Mesothelial cell of epicardium (in vitro differentiated cells): ENCODE measurements at regions not wholly inside any gene's neighbourhood (a gene's known extent, or its start where the extent isn't known, plus 50 kb on each side); places are given as distances from the start of the nearest gene placed in this dataset.

Experiments used
- DNase-seq, 2 experiments: peaks; one replicate each; pipeline ENCODE4 v3.0.0; 2021; ENCODE audit warnings: low spot score in 2 of 2; ENCODE audit not compliant: unreplicated experiment in 2 of 2
- H3K27ac Mint-ChIP-seq: 2 replicates; pipeline ENCODE4 v1.8.0; 2021; ENCODE audit warnings: mixed read lengths
- H3K27me3 Mint-ChIP-seq: 2 replicates; pipeline ENCODE4 v1.8.0; 2021; ENCODE audit warnings: low read depth, mixed read lengths
- H3K36me3 Mint-ChIP-seq: 2 replicates; pipeline ENCODE4 v1.8.0; 2021; ENCODE audit warnings: mixed read lengths
- H3K4me1 Mint-ChIP-seq: 2 replicates; pipeline ENCODE4 v1.8.0; 2021; ENCODE audit warnings: mixed read lengths
- H3K4me3 Mint-ChIP-seq: 2 replicates; pipeline ENCODE4 v1.8.0; 2021; ENCODE audit warnings: mild to moderate bottlenecking, moderate library complexity, mixed read lengths
- H3K9me3 Mint-ChIP-seq: 2 replicates; pipeline ENCODE4 v1.8.0; 2021; ENCODE audit warnings: mixed read lengths
- TF ChIP-seq, protein P1 (sequence below): fragments of 200-600 bp; sonication (generic); IDR thresholded peaks from one replicate; pipeline ENCODE4 v1.5.0; 2021; ENCODE audit warnings: antibody characterized with exemption; ENCODE audit not compliant: unreplicated experiment

DNA sequence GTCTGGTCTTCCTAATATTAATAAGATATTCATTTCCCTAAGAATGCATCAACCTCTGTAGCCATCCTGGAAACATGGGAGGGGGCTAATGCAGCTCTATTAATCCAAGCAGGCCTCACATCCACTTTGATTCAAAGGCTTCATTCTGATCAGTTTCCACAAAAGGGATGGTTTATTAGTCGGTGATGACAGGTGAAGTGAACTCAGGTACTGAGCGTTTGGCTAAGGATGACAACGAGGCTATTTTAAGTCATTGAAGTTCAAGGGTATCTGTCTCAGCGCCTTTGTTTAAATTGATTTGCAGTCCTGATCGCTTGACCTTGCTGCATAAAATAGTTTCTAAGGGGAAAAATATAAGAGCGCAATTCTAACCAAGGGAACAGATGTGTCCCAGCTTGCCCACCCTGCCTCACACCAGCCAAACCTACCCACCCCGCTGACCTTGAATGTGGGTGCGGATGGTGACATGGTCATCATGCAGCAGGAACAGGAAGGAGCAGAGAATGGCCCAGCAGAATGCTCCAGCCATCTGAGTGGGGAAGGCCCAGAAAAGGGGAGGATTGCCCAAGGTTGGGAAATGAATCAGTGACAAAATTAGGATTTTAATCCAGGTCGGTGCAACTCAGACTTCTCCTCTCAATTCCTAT lies 70.5 kb upstream of the ZNF618 start:
- Mint-ChIP-seq H3K27ac (no peak overlapping the region), H3K36me3 (no peaks in the 10 kb centered on the region), H3K27me3 (peaks cover 7% of the 10 kb centered on the region), H3K9me3 (no peaks in the 10 kb centered on the region), H3K4me3 (no peak overlapping the region), H3K4me1 (peaks cover 12% of the 10 kb centered on the region)
- no peak for DNase-seq
- TF ChIP-seq, protein P1, sequence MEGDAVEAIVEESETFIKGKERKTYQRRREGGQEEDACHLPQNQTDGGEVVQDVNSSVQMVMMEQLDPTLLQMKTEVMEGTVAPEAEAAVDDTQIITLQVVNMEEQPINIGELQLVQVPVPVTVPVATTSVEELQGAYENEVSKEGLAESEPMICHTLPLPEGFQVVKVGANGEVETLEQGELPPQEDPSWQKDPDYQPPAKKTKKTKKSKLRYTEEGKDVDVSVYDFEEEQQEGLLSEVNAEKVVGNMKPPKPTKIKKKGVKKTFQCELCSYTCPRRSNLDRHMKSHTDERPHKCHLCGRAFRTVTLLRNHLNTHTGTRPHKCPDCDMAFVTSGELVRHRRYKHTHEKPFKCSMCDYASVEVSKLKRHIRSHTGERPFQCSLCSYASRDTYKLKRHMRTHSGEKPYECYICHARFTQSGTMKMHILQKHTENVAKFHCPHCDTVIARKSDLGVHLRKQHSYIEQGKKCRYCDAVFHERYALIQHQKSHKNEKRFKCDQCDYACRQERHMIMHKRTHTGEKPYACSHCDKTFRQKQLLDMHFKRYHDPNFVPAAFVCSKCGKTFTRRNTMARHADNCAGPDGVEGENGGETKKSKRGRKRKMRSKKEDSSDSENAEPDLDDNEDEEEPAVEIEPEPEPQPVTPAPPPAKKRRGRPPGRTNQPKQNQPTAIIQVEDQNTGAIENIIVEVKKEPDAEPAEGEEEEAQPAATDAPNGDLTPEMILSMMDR, result no peak

DNA sequence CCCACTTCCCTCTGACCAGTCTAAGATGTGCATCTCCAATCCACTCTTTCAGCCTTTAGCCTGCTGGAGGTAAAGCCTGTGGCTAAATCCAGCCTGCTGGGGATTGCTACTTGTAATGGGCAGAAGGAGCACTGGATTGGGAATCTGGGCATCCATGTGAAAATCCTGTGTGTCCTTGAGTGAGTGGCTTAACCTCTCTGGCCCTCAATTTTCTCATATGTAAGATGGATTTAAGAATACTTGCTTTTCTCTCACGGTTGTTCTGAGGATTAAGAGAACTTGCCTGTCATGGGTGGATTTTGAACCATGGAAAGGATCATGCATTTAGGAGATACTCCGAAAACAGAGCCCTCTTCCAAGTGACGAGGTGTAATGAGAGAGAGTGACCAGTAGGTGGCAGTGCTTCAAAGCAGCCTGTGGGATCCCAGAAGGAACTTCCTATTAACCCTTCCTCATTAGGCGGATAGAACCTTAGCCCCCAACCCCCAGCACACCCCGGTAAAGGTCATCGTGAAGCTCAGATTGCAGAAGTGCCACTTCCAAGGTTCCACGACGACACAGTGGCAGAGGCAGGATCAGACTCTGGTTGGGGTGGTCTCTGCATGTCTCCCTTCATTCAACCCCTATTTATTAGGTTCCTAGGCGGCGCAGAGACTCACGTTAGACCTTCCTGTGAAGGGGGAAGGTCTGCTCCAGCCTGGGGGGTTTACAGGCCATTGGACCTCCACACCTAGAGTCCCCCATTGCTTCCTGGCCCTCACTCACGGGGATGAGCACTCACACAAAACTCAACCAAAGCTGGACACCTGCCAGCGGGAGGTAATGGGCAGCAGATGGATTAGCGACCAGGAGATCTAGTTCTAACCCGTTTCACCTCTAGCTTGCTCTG lies 68.7 kb upstream of the ZNF618 start:
- peaks cover 12% of the 10 kb centered on the region for H3K4me1 Mint-ChIP-seq
- H3K27me3 Mint-ChIP-seq, result peaks cover 15% of the 10 kb centered on the region
- H3K4me3 Mint-ChIP-seq, result no peak overlapping the region
- DNase-seq, result peak in 1 of 2 experiments; percentile 58
- H3K36me3 Mint-ChIP-seq, result no peaks in the 10 kb centered on the region
- TF ChIP-seq, protein P1, result peak; percentile 86
- H3K27ac Mint-ChIP-seq, result no peak overlapping the region
- H3K9me3 Mint-ChIP-seq, result no peaks in the 10 kb centered on the region

DNA sequence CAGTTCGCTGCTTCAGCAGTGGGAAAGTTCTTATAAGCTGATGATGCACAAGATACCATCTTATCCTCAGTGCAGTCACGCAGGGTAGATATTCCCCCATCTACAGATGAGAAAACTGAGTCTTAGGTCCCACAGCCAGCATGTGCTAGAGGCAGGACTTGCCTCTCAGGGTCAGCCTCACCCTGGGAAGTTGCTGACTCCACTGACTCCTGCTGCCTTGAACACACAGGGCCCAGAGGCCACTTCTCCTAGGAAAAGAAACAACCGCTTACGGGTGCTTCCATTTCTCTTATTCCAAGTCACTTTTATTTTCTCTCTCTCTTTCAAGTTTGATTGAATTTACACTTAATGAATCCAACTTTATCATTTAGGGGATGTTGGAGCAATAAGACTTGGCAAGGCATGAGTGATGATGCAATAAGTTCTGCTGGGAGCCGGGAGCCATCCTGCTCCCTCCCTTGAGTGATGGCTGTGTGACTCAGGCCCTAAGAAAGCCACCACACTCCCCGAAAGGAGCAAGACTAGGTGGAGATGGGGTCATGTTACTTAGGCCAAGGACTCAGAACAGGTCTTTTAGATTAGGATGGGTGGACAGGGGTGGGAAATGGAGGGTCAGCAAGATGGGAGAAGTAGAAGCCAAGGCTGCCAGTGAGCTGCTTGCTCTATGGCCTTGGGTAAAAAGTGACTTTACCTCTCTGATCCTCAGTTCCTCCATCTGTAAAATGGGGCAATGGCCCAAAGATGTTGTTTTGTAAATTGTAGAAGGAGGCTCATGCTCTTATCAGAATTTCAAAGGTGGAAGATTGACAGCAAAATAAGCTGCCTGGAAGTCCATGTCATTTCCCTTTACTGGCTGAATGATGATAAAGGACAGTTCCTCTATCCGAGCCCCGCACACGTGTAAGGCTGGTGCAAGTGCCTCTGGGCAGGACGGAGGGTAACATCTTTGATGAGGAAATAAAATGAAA lies 67.4 kb upstream of the ZNF618 start:
- Mint-ChIP-seq H3K4me1 (peaks cover 12% of the 10 kb centered on the region), H3K9me3 (no peaks in the 10 kb centered on the region), H3K4me3 (no peak overlapping the region), H3K27me3 (peaks cover 20% of the 10 kb centered on the region), H3K36me3 (no peaks in the 10 kb centered on the region), H3K27ac (no peak overlapping the region)
- TF ChIP-seq, protein P1, result no peak
- no peak for DNase-seq

DNA sequence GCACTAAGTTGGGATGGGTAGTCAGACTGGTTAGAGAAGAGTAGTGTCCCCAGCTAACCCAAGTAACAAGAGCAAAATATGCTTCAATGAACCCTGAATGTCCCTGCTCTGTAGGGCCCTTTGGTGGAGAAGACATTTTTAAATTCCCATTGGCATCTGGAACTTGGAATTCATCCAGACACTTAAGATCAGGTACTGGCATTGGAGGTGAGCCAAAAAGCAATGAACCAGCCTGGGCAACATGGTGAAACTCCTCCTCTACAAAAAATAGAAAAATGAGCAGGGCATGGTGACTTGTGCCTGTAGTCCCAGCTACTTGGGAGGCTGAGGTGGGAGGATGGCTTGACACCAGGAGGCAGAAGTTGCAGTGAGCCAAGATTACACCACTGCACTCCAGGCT lies 58.9 kb upstream of the ZNF618 start:
- DNase-seq, result no peak
- H3K27me3 Mint-ChIP-seq, result peaks cover 73% of the 10 kb centered on the region

DNA sequence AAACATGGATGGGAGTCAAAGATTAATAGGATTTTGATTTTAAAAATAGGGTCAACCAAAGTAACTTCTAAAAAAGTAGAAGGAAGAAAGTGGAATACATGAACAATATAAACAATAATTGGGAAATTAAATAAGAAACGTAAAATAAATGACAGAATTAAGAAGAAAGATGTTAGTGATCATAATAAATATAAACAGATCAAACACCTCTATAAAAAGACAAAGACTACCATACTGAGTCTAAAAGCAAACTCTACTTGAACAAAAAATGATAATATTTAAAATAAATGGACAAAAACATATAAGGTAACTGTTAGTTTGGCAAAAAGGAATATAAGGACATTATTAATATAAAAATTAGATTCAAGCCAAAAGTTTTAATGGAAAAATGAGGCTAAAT lies 57.7 kb upstream of the ZNF618 start:
- no peak overlapping the region for H3K27ac Mint-ChIP-seq
- no peaks in the 10 kb centered on the region for H3K36me3 Mint-ChIP-seq
- DNase-seq, result no peak
- peaks cover 13% of the 10 kb centered on the region for H3K9me3 Mint-ChIP-seq
- H3K4me1 Mint-ChIP-seq, result no peaks in the 10 kb centered on the region
- H3K4me3 Mint-ChIP-seq, result no peak overlapping the region
- H3K27me3 Mint-ChIP-seq, result peaks cover 72% of the 10 kb centered on the region
- TF ChIP-seq, protein P1, result no peak

More for the DNA sequence above, 58.9 kb upstream of the ZNF618 start:
- H3K27ac Mint-ChIP-seq, result no peak overlapping the region
- H3K4me3 Mint-ChIP-seq, result no peak overlapping the region
- TF ChIP-seq, protein P1, result no peak
- no peaks in the 10 kb centered on the region for H3K4me1 Mint-ChIP-seq
- no peaks in the 10 kb centered on the region for H3K36me3 Mint-ChIP-seq
- H3K9me3 Mint-ChIP-seq, result peaks cover 8% of the 10 kb centered on the region
